ENCODE measurements at regions not wholly inside any gene's neighbourhood (a gene's known extent, or its start where the extent isn't known, plus 50 kb on each side); places are given as distances from the start of the nearest gene placed in this dataset.
"Not testable (repeated sequence)": the region's sequence is repeated elsewhere in the genome, so short reads cannot be mapped to it uniquely, and the experiment has no call there.

DNA sequence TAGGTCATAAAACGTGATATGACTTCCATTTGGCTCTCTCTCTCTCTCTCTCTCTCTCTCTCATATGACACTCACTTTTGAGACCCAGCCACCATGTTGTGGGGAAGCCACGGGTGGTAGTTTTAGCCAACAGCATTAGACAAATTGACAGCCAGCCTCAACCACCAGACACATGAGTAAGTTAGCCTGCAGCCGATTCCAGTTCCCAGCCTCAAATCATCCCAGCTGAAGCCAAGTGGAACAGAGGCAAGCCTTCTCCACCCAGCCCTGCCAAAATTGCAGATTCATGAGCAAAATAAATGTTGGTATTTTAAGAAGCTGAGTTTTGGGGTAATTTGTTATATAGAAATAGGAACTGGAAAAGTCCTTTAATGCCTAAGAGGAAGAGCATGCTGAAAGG, 98.0 kb upstream of the DNAH14 start:
- no peaks in the 10 kb centered on the region for H3K36me3 ChIP-seq
- no peak for DNase-seq
- in situ Hi-C loops (cut with MboI; ENCODE audit: low sequenced_read_pairs in 4 of 4): no loop called here
- ATAC-seq: no peak
- TF ChIP-seq, protein P1, sequence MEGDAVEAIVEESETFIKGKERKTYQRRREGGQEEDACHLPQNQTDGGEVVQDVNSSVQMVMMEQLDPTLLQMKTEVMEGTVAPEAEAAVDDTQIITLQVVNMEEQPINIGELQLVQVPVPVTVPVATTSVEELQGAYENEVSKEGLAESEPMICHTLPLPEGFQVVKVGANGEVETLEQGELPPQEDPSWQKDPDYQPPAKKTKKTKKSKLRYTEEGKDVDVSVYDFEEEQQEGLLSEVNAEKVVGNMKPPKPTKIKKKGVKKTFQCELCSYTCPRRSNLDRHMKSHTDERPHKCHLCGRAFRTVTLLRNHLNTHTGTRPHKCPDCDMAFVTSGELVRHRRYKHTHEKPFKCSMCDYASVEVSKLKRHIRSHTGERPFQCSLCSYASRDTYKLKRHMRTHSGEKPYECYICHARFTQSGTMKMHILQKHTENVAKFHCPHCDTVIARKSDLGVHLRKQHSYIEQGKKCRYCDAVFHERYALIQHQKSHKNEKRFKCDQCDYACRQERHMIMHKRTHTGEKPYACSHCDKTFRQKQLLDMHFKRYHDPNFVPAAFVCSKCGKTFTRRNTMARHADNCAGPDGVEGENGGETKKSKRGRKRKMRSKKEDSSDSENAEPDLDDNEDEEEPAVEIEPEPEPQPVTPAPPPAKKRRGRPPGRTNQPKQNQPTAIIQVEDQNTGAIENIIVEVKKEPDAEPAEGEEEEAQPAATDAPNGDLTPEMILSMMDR (IDR thresholded peaks at IDR 0.05 in 4 of 5, conservative IDR thresholded peaks at IDR 0.05 in 1 of 5): no peak
- TF ChIP-seq POLR2A (IDR thresholded peaks at IDR 0.05): no peak
- no peak overlapping the region for H3K4me3 ChIP-seq
- no peak overlapping the region for H3K27ac ChIP-seq
- intact Hi-C loops (cut with DNase I; ENCODE audit: low total_unique reads): no loop called here
- peaks cover 0 to 6% (median 0%) of the 10 kb centered on the region in 3 donors for H3K9me3 ChIP-seq
- H3K4me1 ChIP-seq: no peaks in the 10 kb centered on the region
- no peaks in the 10 kb centered on the region for H3K27me3 ChIP-seq

DNA sequence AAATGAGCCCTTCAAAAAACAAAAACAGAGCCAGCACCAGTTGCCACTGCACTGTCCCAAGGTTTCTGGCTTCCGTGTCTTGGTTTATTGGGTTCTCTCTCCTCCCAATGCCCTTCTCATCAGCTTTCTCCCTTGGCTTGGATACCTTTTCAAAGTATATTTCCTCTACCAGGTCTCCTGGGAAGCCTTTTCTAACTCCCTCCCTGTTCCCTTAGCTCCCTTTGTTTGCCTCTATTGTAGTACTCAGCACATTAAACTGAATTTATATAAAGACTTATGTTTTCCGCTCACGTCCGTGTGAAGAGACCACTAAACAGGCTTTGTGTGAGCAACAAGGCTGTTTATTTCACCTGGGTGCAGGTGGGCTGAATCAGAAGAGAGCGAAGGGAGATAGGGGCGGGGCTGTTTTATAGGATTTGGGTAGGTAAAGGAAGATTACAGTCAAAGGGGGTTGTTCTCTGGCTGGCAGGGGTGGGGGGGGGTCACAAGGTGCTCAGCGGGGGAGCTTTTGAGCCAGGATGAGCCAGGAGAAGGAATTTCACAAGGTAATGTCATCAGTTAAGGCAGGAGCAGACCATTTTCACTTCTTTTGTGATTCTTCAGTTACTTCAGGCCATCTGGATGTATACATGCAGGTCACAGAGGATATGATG, 89.7 kb upstream of the DNAH14 start:
- not testable (repeated sequence) for ATAC-seq

DNA sequence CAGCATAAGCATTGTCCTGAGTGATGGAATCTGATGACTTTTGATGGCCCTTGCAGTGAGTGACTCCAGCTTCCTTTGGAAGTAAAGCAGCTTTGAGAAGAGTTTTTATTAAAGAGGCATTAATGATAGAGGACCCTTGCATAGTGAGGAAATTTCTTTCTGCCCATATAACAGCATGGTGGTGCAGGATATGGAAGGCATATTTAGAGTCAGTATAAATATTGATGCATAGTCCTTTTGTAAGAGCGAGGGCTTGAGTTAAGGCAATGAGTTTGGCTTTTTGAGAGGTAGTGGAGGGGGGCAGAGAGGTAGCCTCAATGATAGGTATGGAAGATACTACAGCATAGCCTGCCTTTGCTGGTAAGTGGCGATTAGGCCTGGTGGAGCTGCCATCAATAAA, 87.7 kb upstream of the DNAH14 start:
- DNase-seq; intact Hi-C loops (cut with DNase I; ENCODE audit: low total_unique reads); H3K36me3 ChIP-seq; H3K4me3 ChIP-seq; H3K27ac ChIP-seq; in situ Hi-C loops (cut with MboI; ENCODE audit: low sequenced_read_pairs in 4 of 4); H3K9me3 ChIP-seq; H3K27me3 ChIP-seq; H3K4me1 ChIP-seq; ATAC-seq: not testable (repeated sequence)

More for the DNA sequence above, 89.7 kb upstream of the DNAH14 start:
- intact Hi-C loops (cut with DNase I; ENCODE audit: low total_unique reads); H3K27ac ChIP-seq; H3K36me3 ChIP-seq; H3K27me3 ChIP-seq; DNase-seq; in situ Hi-C loops (cut with MboI; ENCODE audit: low sequenced_read_pairs in 4 of 4); H3K4me1 ChIP-seq; H3K4me3 ChIP-seq; H3K9me3 ChIP-seq: not testable (repeated sequence)

DNA sequence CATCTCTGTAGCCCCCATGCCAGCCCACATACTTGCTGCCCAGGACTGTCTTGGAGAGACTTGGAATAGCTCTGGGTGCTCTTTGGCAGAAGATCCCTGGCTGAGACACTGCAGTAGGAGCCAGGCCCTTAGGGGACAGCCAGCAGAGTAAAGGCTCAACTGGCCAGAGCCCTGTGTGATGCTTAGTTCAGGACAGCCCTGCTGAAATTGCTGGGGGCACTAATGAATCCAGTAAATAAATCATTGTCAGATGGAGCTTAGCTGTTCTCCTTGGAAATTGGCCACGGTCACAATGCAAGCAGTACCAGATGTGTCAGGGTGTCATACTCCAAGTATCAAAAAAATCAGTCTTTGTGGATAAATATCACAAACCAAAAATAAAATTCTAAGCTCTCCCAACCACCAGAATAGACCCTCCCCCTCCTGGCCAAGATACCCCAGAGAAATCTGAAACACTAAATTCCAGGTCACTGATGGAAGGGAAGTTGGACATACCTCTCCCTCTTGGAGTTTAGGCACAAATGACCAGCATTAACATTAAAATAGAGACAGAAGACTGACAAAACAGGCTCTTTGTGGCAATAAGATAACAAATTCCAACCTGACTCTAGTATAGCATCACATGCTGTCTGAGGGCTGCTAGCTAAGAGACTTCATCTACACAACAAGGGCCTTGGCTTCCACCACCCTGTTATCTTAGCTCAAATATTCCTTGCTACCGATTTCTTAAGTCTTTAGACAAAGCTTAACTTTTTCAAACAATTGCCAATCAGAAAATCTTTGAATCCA, 83.2 kb upstream of the DNAH14 start:
- Histone ChIP-seq H3K36me3 (no peaks in the 10 kb centered on the region), H3K27ac (no peak overlapping the region), H3K4me1 (no peaks in the 10 kb centered on the region), H3K4me3 (no peak overlapping the region), H3K27me3 (no peaks in the 10 kb centered on the region), H3K9me3 (no peaks in the 10 kb centered on the region)
- ATAC-seq (no peak), DNase-seq (no peak)
- in situ Hi-C loops (cut with MboI; ENCODE audit: low sequenced_read_pairs in 4 of 4) (no loop called here), intact Hi-C loops (cut with DNase I; ENCODE audit: low total_unique reads) (no loop called here)
- no peak for TF ChIP-seq POLR2A (IDR thresholded peaks at IDR 0.05)
- TF ChIP-seq, protein P1 (IDR thresholded peaks at IDR 0.05 in 4 of 5, conservative IDR thresholded peaks at IDR 0.05 in 1 of 5): no peak

DNA sequence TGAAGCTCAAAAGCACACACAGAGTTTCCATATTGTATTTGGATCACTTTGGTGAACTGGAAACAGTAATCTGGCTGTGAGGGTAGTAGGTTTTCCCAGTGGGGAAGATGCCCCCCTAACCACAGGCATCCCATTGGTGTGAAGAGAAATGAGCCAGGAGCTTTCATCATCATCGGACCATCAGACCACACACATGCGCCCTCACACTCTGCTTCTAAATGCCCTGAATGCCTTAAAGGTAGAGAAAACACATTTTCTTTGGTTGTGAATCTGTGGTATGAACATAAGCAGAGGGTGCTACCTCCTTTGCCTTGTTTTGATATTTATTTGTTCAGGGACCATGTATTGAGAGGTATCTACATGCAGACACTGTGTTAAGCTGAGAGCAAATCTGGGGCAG, 79.0 kb upstream of the DNAH14 start:
- H3K27ac ChIP-seq: no peak overlapping the region
- no peaks in the 10 kb centered on the region for H3K36me3 ChIP-seq
- no peak overlapping the region for H3K4me3 ChIP-seq
- H3K9me3 ChIP-seq: no peaks in the 10 kb centered on the region
- in situ Hi-C loops (cut with MboI; ENCODE audit: low sequenced_read_pairs in 4 of 4): loop anchor here in 3 of 4 donors (5.0 to 10.0 kb wide), 4 partner anchors 206 to 338 kb away; no protein-coding TSS in a partner anchor
- no peak for DNase-seq
- H3K4me1 ChIP-seq: no peaks in the 10 kb centered on the region
- TF ChIP-seq POLR2A (IDR thresholded peaks at IDR 0.05): no peak
- TF ChIP-seq, protein P1 (IDR thresholded peaks at IDR 0.05 in 4 of 5, conservative IDR thresholded peaks at IDR 0.05 in 1 of 5): no peak
- intact Hi-C loops (cut with DNase I; ENCODE audit: low total_unique reads): loop anchor here (5.0 kb wide), 1 partner anchor 208 kb away; no protein-coding TSS in a partner anchor
- H3K27me3 ChIP-seq: no peaks in the 10 kb centered on the region
- ATAC-seq: no peak

Data from gastrocnemius medialis (tissue), 4 donors.